ENCODE measurements at regions not wholly inside any gene's neighbourhood (a gene's known extent, or its start where the extent isn't known, plus 50 kb on each side); places are given as distances from the start of the nearest gene placed in this dataset.
A peak's percentile ranks its signal among the peaks of the same experiment; 100 is the strongest.
"Not testable (repeated sequence)": the region's sequence is repeated elsewhere in the genome, so short reads cannot be mapped to it uniquely, and the experiment has no call there.

DNA sequence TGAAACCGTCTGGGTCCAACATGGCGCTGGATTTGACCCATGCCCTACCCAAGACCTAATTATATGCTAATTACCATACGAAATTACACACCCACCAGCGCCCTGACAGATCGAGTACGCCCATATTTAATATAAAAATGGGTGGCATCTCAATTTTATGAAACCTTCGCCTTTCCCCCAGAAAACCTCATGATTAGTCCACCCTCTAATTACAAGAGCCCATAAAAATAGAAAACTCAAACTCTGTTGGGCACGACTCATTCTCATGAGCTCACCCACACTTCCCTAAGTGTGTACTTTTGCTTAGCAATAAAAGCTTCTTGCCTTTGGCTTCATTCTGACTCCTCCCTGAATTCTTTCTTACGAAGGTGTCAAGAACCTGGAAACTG is 136.4 kb downstream of the OR2B2 start:
- TF ChIP-seq, protein P1, sequence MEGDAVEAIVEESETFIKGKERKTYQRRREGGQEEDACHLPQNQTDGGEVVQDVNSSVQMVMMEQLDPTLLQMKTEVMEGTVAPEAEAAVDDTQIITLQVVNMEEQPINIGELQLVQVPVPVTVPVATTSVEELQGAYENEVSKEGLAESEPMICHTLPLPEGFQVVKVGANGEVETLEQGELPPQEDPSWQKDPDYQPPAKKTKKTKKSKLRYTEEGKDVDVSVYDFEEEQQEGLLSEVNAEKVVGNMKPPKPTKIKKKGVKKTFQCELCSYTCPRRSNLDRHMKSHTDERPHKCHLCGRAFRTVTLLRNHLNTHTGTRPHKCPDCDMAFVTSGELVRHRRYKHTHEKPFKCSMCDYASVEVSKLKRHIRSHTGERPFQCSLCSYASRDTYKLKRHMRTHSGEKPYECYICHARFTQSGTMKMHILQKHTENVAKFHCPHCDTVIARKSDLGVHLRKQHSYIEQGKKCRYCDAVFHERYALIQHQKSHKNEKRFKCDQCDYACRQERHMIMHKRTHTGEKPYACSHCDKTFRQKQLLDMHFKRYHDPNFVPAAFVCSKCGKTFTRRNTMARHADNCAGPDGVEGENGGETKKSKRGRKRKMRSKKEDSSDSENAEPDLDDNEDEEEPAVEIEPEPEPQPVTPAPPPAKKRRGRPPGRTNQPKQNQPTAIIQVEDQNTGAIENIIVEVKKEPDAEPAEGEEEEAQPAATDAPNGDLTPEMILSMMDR (IDR thresholded peaks at IDR 0.05; ENCODE audit: control insufficient read depth, extremely low read depth, insufficient read depth), result no peak
- H3K4me3 ChIP-seq (ENCODE audit: low read depth, low read length), result no peak overlapping the region
- DNase-seq (ENCODE audit: low read depth), result no peak

DNA sequence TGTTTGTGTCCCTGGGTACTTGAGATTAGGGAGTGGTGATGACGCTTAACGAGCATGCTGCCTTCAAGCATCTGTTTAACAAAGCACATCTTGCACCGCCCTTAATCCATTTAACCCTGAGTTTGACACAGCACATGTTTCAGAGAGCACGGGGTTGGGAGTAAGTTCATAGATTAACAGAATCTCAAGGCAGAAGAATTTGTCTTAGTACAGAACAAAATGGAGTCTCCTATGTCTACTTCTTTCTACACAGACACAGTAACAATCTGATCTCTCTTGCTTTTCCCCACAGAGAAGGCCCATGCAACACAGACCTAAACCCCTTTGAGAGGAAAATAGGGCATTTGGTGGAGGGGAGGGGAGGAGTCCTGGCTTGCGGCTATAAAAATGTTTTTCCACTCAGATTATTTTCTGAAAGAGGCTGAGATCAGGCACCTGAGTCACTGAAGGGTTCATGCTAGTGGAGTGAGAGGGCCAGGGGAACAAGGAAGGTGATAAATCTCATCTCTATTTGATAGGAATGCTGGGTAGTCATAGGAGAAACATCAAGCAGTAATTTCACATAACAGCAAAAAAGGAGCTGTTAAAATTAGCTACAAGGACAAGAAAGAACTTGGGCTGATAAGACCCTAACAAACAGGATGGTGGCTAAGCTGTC is 136.9 kb downstream of the OR2B2 start:
- not testable (repeated sequence) for H3K4me3 ChIP-seq (ENCODE audit: low read depth, low read length); DNase-seq (ENCODE audit: low read depth)

DNA sequence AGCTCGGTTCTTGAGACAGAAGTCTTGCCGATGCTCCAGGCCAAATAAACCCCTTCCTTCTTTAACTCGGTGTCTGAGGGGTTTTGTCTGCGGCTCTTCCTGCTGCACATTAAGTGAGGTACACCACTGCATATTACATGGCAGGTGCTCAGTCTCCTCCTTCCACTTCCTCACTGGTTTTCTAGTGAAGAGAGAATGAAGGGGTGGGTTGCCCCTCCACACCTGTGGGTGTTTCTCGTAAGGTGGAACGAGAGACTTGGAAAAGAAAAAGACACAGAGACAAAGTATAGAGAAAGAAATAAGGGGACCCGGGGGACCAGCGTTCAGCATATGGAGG is 138.0 kb downstream of the OR2B2 start:
- H3K4me3 ChIP-seq (ENCODE audit: low read depth, low read length); DNase-seq (ENCODE audit: low read depth): not testable (repeated sequence)

DNA sequence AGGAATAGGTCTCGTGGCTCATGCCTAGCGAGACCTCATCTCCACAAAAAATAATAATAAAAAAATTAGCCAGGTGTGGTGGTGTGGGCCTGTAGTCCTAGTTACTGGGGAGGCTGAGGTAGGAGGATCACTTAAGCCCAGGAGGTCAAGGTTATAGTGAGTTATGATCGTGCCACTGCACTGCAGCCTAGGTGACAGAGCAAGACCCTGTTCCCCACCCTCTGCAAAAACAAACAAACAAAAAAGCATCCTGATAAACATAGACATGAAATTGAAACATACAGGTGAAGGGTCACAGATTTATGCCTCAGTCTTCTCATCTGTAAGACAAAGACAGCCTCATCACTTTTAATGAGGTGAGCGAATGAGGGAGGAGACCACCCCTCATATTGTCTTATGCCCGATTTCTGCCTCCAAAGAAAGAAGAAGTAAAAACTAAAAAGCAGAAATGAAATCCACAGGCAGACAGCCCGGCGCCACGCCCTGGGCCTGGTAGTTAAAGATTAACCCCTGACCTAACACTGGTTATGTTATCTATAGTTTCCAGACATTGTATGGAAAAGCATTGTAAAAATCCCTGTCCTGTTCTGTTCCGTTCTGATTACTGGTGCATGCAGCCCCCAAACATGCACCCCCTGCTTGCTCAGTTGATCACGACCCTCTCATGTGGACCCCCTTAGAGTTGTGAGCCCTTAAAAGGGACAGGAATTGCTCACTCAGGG is 138.5 kb downstream of the OR2B2 start:
- H3K4me3 ChIP-seq (ENCODE audit: low read depth, low read length); DNase-seq (ENCODE audit: low read depth): not testable (repeated sequence)

DNA sequence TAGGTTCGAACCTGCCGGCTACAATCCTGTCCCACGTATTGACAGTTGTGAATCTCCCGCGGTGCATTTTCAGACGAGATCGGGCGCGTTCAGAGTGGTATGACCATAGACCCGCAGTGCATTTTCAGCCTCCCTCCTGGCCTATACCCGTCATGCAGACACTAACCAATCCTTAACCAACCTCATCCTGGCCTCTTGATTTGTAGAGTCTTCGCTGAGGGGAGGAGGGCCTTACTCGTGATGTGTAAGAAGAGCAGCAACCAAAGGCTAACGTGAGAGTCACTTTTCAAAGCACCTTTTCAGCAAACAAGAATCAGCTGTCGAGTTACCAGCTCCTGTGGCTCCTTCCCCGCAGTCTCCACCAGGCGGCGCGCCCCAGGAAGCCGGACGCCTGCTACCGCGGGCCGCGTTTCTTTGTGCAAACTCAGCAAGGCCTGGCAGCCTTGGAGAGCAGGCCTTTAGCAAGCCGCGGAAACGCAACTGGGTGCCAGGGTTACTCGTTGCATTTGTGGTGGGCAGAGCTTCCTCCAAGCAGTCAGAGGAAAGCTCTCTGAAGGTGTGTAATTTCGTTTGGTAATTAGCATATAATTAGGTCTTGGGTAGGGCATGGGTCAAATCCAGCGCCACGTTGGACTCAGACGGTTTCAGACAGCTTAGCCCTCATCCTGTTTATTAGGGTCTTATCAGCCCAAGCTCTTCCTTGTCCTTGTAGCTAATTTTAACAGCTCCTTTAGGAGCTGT is 139.8 kb downstream of the OR2B2 start:
- DNase-seq (ENCODE audit: low read depth), result peak; percentile 92

GRCh38 chr6:27771235-27771634 is 141.0 kb downstream of the OR2B2 start:
- TF ChIP-seq, protein P1 (IDR thresholded peaks at IDR 0.05; ENCODE audit: control insufficient read depth, extremely low read depth, insufficient read depth), result no peak
- DNase-seq (ENCODE audit: low read depth), result no peak

More for the DNA sequence above, 139.8 kb downstream of the OR2B2 start:
- H3K4me3 ChIP-seq (ENCODE audit: low read depth, low read length), result peak overlapping the region; percentile 40
- TF ChIP-seq, protein P1 (IDR thresholded peaks at IDR 0.05; ENCODE audit: control insufficient read depth, extremely low read depth, insufficient read depth), result peak; percentile 95

GRCh38 chr6:27770724-27771123 is 141.5 kb downstream of the OR2B2 start:
- no peak overlapping the region for H3K4me3 ChIP-seq (ENCODE audit: low read depth, low read length)
- DNase-seq (ENCODE audit: low read depth), result no peak
- TF ChIP-seq, protein P1 (IDR thresholded peaks at IDR 0.05; ENCODE audit: control insufficient read depth, extremely low read depth, insufficient read depth), result no peak

More at GRCh38 chr6:27771235-27771634, 141.0 kb downstream of the OR2B2 start:
- no peak overlapping the region for H3K4me3 ChIP-seq (ENCODE audit: low read depth, low read length)

DNA sequence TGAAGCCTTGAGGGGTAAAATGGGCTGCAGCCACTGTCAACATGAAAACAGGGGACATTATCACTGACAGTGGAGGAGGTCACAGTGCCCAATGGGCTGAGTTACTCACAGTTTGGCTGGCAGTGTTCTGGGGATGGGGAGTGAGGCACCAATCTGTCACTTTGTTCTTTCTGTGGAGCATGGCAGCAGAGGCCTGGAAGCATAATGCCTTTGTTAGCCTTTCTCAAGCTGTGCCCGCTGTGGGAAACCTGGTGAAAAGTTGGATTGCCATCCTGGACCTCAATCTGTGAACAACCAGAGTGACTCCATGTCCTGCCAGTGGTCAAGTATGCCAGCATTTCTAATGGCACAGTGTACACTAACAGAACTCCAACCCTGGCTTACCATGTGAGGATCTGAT is 143.6 kb downstream of the OR2B2 start:
- TF ChIP-seq, protein P1 (IDR thresholded peaks at IDR 0.05; ENCODE audit: control insufficient read depth, extremely low read depth, insufficient read depth), result no peak
- DNase-seq (ENCODE audit: low read depth), result no peak
- H3K4me3 ChIP-seq (ENCODE audit: low read depth, low read length), result no peak overlapping the region
